ENCODE measurements at regions not wholly inside any gene's neighbourhood (a gene's known extent, or its start where the extent isn't known, plus 50 kb on each side); places are given as distances from the start of the nearest gene placed in this dataset.

DNA sequence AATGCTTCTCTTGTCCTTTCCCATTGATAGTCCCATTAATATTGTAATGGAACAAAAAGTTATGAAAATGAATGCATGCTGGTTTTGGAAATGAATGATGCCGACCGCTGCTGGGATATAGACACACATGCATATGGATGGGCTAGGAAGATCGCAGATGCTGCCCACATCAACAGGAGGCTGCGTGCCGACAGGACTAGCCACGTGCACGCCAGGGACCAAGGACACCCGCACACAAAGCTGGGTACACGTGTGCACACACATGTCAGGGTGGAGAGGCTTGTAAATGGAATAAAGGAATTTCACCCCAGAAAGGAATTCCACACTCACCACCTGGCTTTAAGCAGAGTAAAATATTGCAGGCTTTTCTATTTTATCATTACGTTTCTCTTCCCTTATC lies 153.8 kb upstream of the VASH1 start:
- DNase-seq, result no peak

DNA sequence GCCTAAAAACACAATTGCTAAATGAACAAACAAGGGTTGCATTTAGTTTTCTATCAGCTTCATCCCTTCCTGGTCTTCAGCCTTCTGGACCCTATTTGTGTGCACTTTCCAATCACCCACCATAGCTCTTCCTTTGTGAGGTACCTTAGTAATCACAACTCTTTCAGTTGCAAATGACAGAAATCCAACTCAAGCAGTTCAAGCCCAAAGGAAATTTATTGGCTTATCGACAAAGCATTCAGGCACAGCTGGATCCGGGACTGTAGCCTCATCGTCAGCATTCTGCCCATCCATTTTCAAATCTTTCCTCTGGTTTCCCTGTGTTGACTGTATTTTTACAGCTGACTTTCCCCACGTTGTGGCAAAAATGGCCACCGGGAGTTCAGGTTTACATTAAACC lies 148.6 kb upstream of the VASH1 start:
- DNase-seq, result no peak

DNA sequence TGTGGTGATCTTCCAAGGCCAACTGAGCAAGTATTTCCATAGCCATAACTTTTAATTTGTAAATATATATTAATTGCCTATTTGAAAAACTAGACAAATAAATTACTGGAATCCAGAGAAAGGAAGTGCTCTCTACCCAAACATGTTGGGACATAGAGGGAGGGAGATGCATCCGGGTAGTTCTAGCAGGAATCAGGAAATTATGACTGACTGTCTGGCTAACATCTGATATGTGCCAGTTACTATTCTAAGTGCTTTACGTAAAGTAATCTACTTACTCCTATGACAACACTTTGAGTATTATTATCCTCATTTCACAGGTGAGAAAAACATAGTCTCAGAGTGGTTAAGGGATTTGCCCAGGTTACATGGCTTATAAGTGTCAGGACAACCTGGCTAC lies 147.7 kb upstream of the VASH1 start:
- DNase-seq, result no peak

DNA sequence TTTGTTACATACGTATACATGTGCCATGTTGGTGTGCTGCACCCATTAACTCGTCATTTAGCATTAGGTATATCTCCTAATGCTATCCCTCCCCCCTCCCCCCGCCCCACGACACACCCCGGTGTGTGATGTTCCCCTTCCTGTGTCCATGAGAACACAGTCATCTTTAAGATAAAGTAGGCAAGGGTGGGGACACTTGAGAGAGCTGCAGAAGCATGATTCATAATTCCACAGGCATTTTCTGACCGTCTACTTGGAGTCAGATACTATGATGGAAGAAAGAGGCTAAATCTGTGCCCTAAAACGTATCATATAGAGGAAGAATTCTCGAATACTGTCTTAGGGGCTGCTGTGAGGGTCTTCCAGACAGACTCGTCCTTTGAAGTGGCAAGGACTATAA lies 145.9 kb upstream of the VASH1 start:
- DNase-seq, result no peak

DNA sequence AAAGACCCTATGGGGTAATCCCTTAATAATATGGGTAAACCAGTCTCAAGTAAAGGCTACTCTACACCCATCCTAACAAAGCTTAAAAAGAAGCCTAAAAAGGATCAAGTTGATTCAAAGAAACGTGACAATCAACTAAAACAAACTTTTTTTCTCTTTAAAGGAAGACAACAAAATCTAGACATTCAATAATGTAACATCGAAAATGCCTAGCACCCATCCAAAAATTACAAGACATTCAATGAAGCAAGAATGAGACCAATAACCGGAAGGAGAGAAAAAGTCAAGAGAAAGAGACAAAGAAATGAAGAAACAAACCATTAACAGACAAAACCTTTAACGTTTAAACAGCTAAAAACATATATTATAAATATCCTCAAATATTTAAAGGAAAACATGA lies 143.8 kb upstream of the VASH1 start:
- DNase-seq, result no peak

DNA sequence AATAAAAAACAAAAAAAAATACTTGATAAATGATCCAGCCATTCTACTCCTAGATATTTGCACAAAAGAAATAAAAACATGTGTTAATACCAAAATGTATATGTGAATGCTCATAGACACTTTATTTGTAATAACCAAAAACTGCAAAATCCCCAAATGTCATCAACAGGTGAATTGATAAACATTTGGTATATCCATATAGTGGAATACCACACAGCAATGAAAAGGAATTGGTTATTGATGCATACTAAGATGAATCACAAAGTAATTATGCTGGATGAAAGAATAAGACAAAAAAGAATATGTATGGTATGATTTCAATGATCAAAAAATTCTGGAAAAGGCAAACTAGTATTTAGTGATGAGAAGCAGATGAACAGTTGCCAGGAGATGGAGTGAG lies 124.7 kb upstream of the VASH1 start:
- DNase-seq, result no peak

DNA sequence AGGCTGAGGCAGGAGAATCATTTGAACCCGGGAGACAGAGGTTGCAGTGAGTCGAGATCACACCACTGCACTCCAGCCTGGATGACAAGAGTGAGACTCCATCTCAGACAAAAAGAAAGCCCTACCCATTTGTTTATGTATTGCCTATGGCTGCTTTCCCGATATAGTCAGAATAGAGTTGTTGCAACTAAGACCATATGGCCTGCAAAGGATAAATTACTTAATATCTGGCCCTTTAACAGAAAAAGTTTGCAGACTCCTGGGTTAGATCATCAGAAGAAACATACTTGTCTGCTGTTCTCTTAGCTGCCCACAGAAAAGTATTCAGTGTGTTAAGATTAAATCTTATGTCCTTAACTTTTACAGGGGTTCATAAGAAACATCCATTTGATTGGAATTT lies 122.4 kb upstream of the VASH1 start:
- no peak for DNase-seq

DNA sequence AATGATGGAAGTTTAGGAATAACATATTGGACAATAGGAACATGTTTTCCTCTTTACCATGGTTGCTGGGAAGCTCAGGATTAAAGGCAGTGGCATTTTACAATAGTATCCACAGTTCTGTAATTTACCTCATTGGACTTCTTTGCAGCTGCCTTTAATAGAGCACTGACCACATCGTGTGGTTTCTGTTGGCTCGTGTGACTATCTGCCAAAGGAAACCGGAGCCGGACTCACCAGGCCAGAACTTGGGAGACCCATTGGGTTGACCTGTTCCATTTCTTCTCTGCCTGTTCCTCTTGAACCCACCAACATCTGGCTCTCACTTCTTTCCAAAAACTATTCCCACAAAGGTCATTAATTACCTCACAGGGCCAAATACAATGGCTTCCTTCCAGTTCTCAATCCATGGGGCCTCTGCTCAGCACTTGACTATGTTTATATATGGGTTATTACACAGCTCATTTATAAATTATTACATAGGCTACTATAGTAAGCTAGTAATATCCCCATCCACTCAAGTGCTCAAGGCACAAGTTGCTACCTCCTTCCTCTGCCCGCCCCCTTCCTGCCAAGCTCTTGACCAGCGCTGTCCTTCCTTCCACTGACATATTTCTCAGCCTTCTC lies 121.5 kb upstream of the VASH1 start:
- no peak for DNase-seq

DNA sequence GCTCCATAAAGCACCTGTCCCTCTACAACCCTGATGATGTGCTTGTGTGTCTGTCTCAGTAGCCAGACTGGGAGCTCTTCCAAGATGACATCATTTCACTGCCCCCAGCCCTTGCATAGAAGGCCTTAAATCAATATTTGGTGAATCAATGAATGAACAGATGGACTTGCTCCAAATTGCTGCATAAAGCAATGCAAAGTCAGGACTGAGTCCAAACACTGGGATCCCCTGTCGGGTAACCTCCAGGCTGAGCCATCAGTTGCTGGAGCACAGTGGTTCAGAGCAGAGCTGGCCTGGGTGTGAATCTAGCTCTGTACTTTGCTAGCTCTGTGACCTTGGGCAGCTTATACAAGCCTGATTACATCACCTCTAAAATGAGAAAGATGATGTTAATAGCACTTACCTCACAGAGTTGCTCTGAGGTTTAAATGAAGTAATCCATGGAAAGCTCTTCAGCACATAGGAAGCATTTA lies 120.3 kb upstream of the VASH1 start:
- no peak for DNase-seq

DNA sequence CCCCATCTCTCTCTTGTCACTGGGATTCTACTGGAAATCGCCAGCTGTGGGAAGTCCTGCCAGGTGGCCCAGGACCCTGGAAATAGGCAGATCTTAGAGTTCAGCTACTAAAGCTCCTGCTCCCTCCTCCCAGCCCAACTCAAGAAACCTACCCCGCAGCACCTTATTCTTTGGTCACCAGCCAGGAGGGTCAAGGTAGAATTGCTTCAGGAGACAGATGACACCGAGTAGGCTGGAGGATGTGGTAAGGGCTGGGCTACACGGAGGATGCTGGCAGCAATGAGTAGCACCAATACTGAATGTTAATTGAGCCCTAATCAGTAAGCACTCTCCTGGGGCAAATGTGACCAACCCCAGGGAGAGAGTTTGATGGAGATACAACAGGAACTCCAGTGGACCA lies 119.7 kb upstream of the VASH1 start:
- DNase-seq, result no peak

DNA sequence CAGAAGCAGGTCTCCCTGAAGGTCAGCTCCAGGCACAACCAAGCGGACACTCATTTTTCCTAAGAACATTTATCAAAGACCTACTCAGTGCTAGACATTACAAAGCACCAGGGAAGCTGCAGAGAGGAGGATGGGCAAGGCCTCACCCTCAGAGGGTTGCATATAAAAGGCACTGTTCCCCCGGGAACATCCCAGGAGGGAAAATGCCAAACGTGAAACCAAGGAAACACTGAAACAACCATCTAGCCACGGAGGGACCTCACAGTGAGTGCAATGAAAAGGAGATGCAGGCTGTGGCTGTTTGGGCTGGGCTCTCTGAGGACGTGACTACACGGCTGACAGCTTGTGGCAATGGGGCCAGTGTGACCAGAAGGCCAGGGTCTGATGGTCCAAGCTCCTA lies 117.4 kb upstream of the VASH1 start:
- no peak for DNase-seq

DNA sequence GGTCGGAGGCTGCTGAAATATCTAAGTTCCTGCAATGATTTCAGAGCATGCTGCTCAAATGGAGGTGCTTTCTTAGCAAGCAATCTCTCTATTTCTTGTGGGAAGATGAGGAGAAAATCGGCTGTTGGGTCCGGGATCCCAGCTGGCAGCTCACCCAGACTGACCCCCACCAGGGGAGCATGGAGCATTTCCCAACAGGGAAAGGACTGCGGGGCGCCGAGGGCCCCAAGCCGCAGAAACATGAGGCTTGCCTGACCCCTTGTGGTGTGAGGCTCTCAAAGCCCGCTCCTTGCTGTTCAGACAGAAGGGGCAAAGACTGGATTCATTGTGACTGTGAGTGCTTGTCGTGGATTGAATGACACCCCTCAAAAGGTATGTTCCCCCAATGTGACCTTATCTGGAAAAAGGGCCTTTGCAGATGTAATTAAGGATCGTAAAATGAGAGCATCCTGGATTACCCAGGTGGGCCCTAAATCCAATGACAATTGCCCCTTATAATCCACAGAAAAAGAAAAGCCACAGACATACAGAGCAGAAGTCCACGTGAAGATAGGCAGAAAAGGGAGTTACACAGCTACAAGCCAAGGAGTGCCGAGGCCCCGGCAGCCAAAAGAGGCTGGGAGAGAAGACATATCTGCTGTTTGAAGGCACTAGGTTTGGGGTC lies 116.3 kb upstream of the VASH1 start:
- peak; percentile 5 for DNase-seq

DNA sequence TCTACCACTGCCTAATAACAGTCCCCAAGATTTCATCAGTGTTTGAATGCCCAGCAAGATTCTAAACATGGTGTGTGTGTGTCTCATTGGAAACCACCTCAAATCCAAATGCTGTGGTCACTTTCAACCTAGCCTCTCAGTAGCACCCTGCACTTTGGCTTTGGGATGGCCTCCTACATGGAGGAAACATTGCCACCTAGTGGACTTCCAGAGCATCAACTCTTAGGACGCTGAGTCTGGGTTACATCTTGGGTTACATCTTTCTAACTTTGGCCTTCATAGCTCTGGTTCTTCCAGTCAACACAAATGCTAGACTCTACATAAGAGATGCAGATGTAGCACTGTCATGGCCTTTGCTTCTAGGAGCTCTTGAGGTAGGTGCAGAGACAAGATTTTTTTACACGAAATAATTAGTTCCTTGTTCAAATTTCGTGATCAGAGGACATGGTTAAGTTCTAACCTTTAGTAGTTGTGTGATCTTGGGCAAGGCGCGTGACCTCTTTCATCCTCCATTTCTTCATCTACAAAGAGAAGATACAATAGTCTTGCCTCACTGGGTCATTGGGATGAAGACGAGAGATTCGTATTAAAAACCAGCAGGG lies 113.5 kb upstream of the VASH1 start:
- DNase-seq, result peak; percentile 9

DNA sequence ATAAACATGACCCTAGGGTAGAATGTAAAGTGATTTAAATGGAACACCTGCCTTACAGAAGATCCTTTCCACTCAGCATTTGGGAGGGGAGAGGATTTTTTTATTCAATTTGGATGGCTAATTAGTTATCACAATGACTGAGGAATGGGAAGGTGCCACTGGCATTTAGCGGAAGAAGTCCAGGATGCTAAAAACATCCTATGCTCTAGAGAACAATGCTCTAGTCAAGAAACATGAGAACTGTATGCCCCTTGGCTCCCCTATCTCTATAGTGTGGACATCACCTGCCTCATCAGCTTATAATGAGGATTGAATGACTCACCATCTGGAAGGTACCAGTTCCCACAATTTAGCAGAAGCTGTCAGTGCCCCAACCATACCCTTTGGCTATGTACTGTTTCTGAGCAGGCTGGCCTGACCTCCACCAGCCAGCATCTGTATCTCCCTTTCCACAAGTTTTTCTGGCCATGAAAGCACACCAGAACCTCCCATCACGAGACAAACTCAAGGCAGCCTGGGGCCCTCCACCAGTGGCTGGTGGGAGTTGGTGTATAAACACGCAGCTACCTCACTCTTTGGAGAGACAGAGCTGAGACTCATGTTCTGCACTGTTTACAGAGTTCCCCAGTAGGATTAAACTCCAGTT lies 109.7 kb upstream of the VASH1 start:
- DNase-seq, result no peak

DNA sequence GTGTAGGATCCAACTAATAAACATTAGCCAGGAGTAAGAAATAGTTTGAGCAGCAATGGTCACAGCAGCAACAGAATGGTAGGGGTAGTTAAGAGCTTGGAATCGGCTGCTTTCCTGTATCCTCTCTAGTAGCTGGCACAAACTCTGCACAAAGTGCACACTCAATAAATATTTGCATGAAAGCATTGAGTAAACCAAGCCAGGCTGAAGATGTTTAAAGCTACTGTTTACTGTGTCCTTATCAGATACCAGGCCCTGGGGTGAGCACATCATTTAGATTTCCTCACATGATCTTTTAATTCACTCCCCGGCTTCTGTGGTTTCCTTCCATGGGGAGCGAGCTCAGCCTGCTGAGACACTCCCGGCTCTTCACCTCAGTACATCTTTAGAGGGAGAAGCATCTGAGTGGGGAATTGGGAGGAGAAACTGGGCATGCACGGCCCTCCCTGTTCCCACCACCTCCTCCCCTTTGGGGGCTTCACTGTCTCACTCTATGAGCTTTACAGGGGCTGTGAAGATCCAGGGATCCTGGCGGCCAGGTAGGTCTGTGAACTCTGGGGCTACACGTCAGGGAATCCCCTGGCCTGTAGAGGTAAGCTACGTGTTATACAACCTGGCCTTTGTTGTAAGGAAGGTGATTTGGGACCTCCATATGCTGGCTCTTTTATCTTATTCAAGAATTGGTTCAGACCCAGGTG lies 107.2 kb upstream of the VASH1 start:
- DNase-seq, result no peak

DNA sequence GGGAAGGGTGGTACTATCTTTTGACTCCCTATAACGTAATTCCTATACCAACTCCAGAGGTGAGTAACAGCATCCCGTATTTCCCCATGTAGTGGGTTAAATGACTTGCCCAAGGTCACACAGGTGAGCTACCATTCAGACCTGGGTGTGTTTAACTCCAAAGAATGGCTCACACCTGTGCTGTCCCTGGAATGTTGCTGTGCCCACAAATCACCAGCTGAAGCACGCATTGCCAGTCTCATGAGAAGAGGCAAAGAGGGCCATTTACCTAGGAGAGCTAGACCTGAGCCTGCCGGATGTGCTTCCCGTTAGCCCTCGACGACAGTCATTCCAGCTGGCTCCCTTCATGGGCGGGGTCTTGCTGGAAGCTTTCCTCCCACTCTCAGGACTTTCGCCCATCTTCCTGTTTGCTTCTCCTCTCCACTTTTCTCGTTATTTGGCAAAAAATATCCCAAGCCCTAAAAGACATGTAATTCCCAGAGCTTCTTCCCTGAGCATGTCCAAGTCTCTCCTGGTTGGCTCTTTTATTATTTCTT lies 106.6 kb upstream of the VASH1 start:
- DNase-seq, result no peak

DNA sequence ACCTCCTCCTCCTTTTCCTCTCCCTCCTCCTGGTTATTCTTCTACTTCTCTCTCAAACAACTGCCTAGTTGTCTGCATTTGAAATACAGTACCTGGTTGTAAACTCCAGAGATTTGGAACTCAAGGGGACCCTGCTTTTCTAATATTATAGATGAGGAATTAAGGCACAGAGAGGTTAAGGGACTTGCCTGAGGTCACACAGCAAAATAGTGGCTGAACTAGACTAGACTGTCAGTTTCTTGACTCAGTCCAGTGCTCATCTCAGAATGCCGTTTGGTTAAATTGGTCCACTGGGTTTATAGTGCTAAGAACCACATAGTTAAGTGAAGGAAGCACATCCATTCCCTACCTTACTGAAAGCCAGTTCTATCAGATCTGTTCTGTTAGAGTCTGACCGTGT lies 105.9 kb upstream of the VASH1 start:
- no peak for DNase-seq

DNA sequence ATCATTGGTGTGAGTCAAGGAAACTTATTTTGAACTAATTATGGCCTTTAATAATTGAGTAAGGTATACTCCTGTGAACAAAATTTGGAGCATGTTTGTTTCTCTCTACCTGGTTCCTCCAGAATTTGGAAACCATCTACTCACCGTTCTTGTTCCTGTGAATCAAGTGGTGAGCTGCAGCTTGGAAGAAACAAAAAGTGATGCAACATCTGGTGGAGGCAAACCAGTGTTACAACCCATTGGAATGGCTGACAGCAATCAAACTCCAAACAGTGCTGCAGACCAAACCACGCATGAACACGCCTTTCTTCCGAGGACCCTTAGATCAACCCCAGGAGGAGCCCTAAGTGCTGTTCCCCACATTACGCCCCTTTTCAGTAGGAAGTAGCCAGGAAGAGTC lies 104.7 kb upstream of the VASH1 start:
- DNase-seq, result no peak

DNA sequence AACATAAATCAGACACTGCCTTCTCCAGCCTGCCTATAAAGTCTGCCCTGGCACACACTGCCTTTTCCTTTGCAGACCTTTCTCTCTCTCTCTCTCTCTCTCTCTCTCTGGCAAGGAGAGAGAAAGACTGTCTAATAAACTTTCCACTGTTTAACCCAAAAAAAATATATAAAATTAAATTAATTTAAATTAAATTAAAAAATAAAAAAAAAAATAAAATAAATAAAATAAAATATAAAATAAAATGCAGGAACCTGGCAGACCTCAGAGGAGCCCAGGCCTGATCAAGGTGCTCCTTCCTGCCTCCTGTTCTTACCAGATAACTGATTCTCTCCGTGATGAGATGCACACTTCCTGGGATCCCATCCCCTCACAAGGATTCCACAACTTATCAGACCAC lies 103.9 kb upstream of the VASH1 start:
- DNase-seq, result no peak

DNA sequence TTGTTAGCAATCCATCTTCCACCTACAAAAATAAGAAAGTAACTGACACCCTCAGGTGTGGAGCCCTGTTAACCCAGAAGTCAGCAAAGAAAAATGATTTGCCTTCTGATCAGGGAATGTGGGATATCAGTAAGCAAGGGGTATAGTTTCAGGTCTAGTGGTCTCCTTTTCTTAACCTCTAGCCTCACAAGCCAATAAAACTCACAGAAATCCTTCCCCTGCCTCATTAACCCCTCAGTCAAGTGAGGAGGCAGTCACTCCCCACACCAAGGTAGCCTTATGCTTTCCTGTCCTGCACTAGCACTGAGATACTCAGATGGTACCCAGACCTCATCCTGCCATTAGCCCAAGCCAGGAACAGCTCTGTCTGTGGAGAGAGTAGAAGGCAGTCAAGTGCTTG lies 103.4 kb upstream of the VASH1 start:
- DNase-seq, result no peak

DNA sequence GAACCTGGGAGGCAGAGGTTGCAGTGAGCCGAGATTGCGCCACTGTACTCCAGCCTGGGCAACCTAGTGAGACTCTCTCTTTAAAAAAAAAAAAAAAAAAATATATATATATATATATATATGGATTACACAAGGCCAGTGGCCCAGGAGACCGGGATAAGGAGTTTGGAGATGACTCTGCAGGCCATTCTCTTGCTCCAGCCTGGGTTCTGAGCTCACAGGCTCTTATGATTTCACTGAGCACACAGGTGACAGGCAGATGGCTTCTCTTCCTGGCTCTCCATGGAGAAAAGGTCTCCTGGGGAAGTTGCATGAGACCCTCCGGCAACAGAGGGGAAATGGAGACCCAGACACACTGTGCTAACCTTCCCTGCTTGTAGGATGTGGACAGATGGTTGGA lies 98.7 kb upstream of the VASH1 start:
- DNase-seq, result no peak

DNA sequence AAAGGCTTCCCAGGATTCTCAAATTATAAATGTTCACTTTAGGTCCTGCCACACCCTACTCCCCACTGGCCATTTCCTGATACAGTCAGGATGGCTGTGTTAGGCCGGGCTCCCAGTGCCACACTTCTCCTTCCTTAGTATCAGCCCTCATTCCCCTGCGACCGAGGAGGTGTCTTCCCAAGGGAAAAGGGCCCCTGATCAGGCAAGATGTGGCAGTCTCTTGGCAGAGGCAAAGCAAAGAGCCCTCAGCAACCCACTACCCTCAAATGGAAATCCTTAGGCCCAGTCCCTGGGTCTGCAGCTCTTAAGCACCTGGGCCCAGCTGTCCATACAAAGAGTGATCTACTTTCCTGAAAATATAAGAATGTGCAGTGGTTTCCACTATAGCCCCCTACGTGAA lies 96.5 kb upstream of the VASH1 start:
- no peak for DNase-seq

DNA sequence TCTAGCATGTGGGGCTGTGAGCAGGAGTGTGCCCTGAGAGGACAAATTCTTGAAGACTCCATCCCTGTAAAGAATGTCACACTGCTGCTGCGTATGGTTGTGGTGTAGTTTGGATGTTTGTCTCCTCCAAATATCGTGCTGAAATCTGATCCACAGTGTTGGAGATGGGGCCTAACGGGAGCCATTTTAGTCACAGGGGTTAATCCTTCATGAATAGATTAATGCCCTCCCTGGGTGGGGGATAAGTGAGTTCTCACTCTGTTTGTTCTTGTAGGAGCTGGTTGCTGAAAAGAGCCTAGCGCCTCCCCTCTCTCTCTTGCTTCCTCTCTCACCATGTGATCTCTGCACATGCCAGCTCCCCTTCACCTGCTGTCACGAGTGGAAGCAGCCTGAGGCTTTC lies 94.5 kb upstream of the VASH1 start:
- DNase-seq, result no peak
